ENCODE measurements at regions not wholly inside any gene's neighbourhood (a gene's known extent, or its start where the extent isn't known, plus 50 kb on each side); places are given as distances from the start of the nearest gene placed in this dataset.

- peak; percentile 23 to 76 (median 54) for ATAC-seq
- H3K9me3 ChIP-seq = no peaks in the 10 kb centered on the region
- DNase-seq = no peak
Observed at GRCh38 chr3:160622263-160623045, 54.5 kb upstream of the ARL14 start.

DNA sequence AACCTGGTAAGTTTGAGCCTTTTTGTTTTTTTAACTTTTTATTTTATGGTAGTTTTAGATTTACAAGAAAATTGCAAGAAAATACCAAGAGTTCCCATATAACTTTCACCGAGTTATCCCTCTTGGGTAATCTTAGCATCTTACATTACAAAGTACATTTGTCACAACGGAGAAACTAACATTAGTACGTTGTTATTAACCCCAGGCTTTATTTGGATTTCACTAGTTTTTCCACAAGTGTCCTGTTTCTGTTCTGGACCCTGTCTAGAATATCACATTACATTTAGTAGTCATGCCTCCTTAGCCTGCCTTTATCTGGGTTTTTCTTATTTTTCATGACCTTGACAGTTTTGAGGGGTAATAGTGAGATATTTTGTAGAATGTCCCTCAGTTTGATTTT, 53.5 kb upstream of the KPNA4 start:
- Histone ChIP-seq H3K4me3 (no peak overlapping the region), H3K27ac (no peak overlapping the region), H3K27me3 (ENCODE audit: insufficient read depth in 3 of 3, low read length in 2 of 3) (no peaks in the 10 kb centered on the region), H3K9me3 (no peaks in the 10 kb centered on the region), H3K4me1 (peaks cover 23% of the 10 kb centered on the region), H3K36me3 (ENCODE audit: insufficient read depth in 1 of 2, low read depth in 1 of 2) (no peaks in the 10 kb centered on the region)
- intact Hi-C loops (cut with DNase I) = loop anchor here in 1 of 2 donors (10.0 kb wide), 1 partner anchor 46 kb away; no protein-coding TSS in a partner anchor
- 10 to 22% (median 20%) methylated on average over 3 of the region's 3 CpGs for WGBS, 3 donors
- no peak for TF ChIP-seq CTCF (IDR thresholded peaks at IDR 0.05)
- DNase-seq (no peak), ATAC-seq (no peak)

More at GRCh38 chr3:160622263-160623045, 54.5 kb upstream of the ARL14 start:
- no peak for TF ChIP-seq CTCF (IDR thresholded peaks at IDR 0.05)
- H3K4me3 ChIP-seq = no peak overlapping the region
- intact Hi-C loops (cut with DNase I) = no loop called here
- WGBS, 3 donors = 28 to 54% (median 31%) methylated on average over 2 of the region's 2 CpGs
- H3K36me3 ChIP-seq (ENCODE audit: insufficient read depth in 1 of 2, low read depth in 1 of 2) = no peaks in the 10 kb centered on the region
- H3K27ac ChIP-seq = no peak overlapping the region
- no peaks in the 10 kb centered on the region for H3K27me3 ChIP-seq (ENCODE audit: insufficient read depth in 3 of 3, low read length in 2 of 3)
- peaks cover 10% of the 10 kb centered on the region for H3K4me1 ChIP-seq

- H3K4me3 ChIP-seq = no peak overlapping the region
- no peaks in the 10 kb centered on the region for H3K36me3 ChIP-seq (ENCODE audit: insufficient read depth in 1 of 2, low read depth in 1 of 2)
- WGBS, 3 donors = 42 to 62% (median 45%) methylated on average over 4 of the region's 4 CpGs
- H3K27ac ChIP-seq = no peak overlapping the region
- no peaks in the 10 kb centered on the region for H3K9me3 ChIP-seq
- DNase-seq (no peak), ATAC-seq (no peak)
- H3K4me1 ChIP-seq = peaks cover 23% of the 10 kb centered on the region
- no peaks in the 10 kb centered on the region for H3K27me3 ChIP-seq (ENCODE audit: insufficient read depth in 3 of 3, low read length in 2 of 3)
- intact Hi-C loops (cut with DNase I) = loop anchor here in 1 of 2 donors (10.0 kb wide), 1 partner anchor 46 kb away; no protein-coding TSS in a partner anchor
- no peak for TF ChIP-seq CTCF (IDR thresholded peaks at IDR 0.05)
Observed at GRCh38 chr3:160618363-160618762, 53.0 kb upstream of the KPNA4 start.

GRCh38 chr3:160617636-160618035, 52.3 kb upstream of the KPNA4 start:
- peak in 1 of 4 donors; percentile 10 for ATAC-seq
- no peak for TF ChIP-seq CTCF (IDR thresholded peaks at IDR 0.05)

More at GRCh38 chr3:160617636-160618035, 52.3 kb upstream of the KPNA4 start:
- Histone ChIP-seq H3K36me3 (ENCODE audit: insufficient read depth in 1 of 2, low read depth in 1 of 2) (no peaks in the 10 kb centered on the region), H3K9me3 (no peaks in the 10 kb centered on the region), H3K27me3 (ENCODE audit: insufficient read depth in 3 of 3, low read length in 2 of 3) (no peaks in the 10 kb centered on the region), H3K4me3 (no peak overlapping the region), H3K27ac (no peak overlapping the region), H3K4me1 (peaks cover 23% of the 10 kb centered on the region)
- no peak for DNase-seq
- WGBS, 3 donors = 68 to 81% (median 74%) methylated on average over 2 of the region's 2 CpGs
- intact Hi-C loops (cut with DNase I) = loop anchor here in 1 of 2 donors (10.0 kb wide), 1 partner anchor 47 kb away; no protein-coding TSS in a partner anchor
